ENCODE measurements at regions not wholly inside any gene's neighbourhood (a gene's known extent, or its start where the extent isn't known, plus 50 kb on each side); places are given as distances from the start of the nearest gene placed in this dataset.

- TF ChIP-seq EZH2 (IDR thresholded peaks at IDR 0.05) (no peak), REST (IDR thresholded peaks at IDR 0.05; ENCODE audit: low read depth) (no peak), CTCF (IDR thresholded peaks at IDR 0.05 in 2 of 3, conservative IDR thresholded peaks at IDR 0.05 in 1 of 3; ENCODE audit: borderline replicate concordance in 1 of 3, insufficient read depth in 1 of 3, low read depth in 2 of 3, low read length in 2 of 3) (no peak), SIN3A (IDR thresholded peaks at IDR 0.05; ENCODE audit: low read depth) (no peak)
These were observed 316.9 kb upstream of the TLE3 start for GRCh38 chr15:70414626-70415025.
